ENCODE measurements at regions not wholly inside any gene's neighbourhood (a gene's known extent, or its start where the extent isn't known, plus 50 kb on each side); places are given as distances from the start of the nearest gene placed in this dataset.
"Not testable (repeated sequence)": the region's sequence is repeated elsewhere in the genome, so short reads cannot be mapped to it uniquely, and the experiment has no call there.

GRCh38 chr6:167735084-167735950, 91.4 kb upstream of the AFDN start:
- DNase-seq (ENCODE audit: low read depth in 2 of 2): no peak

GRCh38 chr6:167735951-167736288, 90.8 kb upstream of the AFDN start:
- no peak for DNase-seq (ENCODE audit: low read depth in 2 of 2)

- no peak for DNase-seq (ENCODE audit: low read depth in 2 of 2)
Measured at GRCh38 chr6:167736486-167737204, 90.1 kb upstream of the AFDN start.

DNA sequence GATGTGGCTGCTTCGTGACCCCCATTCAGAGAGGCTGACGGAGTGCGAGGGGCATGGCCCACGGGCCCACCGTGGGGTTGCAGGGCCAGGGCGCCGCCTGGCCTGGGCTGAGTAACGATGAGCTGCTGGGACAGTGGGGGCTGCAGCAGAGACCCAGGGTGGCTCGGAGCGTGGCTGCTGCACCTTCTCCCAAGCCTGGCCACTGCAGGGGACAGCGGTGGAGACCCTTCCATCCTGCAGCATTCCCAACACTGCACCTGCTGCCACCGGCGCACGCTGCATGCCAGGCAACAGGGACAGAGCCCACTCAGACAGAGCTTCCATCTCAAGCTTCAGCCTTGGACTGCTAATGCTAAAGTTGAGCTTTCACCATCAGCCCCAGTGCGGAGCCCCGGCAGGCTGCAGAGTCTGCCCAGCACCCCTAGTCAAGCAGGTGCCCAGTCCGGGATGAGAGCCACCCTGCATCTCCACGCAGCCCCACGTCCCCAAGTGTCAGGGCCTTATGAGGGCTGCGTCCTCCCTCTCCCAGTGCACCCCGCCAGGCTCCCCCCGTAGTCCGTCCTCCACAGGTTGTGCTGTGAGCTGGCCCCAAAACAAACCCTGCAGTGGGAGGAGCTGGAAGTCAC, 89.4 kb upstream of the AFDN start:
- DNase-seq (ENCODE audit: low read depth in 2 of 2): no peak

DNA sequence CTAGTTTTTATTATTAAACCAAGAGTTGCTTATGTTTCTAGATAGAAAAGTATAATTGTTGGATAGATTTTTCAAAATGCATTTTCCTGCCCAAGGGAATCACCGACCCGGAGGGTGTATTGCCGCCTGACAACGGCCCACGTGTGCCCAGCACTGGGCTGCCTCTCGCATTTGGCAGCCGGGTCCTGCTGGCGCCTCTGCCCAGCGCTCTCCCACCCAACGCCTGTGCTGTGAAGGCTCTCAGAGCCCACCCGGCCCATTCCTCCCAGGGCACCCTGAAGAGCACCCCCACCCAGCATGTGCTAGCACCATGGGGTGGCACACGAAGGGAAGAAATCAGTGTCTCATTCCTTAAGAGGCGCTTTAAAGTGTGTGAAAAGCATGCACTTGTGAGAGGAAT, 88.3 kb upstream of the AFDN start:
- no peak for DNase-seq (ENCODE audit: low read depth in 2 of 2)

DNA sequence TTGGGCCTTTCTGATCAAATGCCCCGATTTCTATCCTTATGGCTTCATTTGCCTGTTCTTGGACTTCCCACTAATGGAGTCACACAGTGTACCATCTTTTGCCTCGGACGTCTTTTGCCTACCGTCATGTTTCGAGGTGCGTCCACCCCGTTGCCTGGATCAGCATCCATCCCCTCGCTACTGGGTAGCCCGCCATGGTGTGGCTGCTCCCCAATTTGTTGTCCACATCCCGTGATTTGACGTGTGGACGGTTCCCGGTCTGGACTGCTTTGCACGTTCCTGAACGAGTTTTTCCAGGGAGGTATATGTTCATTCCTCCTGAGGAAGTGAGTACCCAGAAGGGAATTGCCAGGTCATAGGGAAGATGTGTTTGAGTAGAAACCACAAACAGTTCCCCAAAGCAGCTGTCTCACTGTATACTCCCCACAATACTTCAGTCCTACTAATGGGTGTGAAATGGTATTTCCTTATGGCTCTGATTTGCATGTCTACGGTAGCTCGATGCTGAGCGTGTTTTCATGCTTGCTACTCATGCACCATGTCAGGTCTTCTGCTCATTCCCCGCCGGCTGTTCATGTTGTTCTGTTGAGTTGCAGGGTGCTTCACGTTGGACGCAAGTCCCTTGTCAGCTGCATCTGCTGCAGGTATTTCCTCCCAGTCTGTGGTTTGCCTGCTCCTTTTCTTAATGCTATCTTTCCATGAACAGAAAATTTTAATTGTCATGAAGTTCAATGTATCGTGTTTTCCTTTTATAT, 86.8 kb upstream of the AFDN start:
- DNase-seq (ENCODE audit: low read depth in 2 of 2): no peak

- DNase-seq (ENCODE audit: low read depth in 2 of 2): no peak
Measured at GRCh38 chr6:167742719-167743303, 83.9 kb upstream of the AFDN start.

GRCh38 chr6:167744681-167745669, 81.7 kb upstream of the AFDN start:
- DNase-seq (ENCODE audit: low read depth in 2 of 2): no peak

DNA sequence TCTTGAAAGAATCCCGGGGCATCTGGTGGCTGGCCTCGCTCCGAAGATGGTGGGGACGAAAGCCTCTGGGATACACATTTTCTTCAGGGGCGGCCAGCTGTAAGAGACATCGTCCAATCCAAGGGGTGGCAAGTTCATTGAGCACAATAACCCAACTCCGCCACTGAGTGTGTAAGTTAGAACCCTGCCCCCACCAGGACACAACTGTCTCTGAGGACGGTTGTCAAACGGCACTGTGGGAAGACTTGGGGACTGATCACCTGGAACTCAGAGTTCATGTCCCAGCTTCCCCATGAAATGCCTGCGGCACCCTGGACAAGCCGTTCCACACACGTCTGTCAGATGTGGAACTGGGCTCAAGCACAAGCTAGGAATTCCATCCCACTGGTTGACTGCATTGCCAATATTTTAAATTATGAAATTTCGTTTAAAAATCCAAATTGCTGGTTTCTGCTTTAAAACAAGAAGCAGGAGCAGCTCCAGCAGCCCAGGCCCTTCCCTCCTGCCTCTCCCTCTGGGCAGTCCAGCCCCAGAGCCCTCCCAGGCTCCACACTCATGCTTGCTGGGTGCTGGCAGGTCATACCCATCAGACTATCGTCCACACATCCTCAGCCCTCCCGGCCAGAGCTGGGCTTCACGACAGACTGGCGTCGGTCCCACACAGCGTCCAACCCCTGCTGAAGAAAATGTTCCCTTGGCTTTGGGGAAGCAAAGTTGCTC, 80.9 kb upstream of the AFDN start:
- no peak for DNase-seq (ENCODE audit: low read depth in 2 of 2)

DNA sequence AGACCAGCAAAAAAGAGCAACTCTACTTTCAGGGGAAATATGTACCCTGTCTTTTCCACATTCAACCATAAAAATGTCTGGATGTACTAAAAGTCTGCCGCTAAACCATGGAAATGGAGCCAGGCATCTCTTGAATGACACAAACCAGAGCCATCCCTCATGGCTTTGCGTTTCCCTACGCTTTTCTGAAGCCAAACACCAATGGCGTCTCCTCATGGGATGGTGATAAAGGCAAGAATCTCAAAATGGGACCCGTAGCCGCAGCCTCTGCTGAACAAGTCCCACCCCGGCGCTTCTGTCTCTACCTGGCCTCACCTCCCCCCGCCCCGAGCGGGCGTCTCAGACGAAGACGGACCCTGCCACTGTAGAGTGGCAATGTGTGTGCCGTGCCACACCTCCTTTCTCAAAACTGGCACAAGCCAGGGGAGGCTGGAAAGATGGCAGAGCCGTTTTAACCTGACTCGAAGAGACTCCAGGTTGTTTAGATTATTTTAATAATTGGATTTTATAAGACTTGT, 80.3 kb upstream of the AFDN start:
- no peak for DNase-seq (ENCODE audit: low read depth in 2 of 2)

DNA sequence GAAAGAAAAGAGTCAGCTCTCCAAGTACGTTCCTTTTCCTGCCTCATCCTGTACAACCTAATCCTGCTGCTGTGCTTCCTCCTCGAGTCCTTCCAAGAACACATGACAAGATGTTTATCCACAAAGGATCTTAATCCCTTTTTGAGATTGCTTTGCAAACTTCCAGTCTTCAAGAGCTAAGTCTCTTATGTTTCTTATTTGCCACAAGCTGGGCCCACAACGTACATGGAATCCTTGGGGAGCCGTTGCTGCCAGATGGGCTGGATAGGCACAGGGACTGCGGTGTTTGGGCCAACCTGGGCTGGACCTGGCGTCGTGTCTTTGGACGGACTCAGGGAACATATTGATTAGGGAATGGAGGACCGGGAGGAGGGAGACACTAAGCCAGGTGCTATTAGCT, 79.7 kb upstream of the AFDN start:
- no peak for DNase-seq (ENCODE audit: low read depth in 2 of 2)

- no peak for DNase-seq (ENCODE audit: low read depth in 2 of 2)
Measured at GRCh38 chr6:167747645-167748044, 79.1 kb upstream of the AFDN start.

DNA sequence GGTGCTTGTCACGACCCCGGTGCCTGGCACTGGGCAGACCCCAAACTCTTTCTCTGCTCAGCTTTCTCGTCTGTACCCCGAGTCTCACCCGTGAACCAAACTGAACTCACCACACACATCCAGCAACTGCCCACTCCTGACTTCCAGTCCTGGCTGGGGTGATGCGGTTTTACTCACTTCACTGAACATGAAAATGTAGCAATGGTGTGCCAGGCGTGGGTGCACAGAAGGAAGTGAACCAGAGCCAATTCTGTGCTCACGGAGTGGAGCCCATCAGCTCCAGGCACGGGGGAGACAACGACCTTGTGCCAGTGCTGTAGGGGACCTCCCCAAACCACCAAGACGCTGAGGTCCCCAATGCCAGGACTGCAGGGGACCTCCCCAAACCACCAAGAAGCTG, 78.7 kb upstream of the AFDN start:
- DNase-seq (ENCODE audit: low read depth in 2 of 2): no peak

DNA sequence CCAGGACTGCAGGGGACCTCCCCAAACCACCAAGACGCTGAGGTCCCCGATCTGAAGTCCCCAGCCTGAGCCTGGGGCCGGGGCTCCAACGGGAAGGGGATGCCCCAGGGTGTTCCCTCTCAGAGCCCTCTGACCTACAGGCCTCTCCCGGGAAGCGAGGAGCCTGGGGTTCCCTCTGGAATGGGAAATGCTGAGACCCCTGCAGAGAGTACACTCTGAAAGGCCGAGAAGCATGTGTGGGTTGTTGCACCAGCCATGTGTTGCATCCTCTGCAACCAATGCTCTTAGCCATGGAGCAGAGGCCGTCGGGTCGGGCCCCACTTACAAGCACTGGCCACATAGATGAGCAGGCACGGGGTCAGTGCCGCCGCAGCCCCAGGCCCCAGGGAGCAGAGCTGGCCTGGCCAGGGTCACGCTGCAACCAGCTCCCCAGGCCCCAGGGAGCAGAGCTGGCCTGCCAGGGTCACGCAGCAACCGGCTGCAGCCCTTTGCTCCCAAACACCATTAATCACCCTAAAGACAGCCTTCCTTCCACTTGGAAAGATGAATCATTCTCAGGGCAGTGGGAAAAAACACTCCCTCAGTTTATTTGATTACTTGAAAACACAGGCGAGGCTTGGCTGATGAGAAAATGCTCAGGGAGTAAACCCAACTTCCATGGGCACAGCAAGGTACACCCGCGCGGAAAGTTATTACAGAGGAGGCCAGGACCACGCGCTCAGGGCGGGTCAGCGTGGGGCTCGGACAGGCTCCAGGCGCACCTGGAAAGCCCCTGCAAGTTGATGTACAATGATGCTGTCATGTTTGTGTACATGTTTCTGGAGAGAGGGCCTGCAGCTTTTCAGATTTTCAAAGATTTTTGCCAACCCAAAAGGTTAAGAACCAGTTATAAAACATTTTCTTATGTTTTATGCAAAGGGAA, 78.0 kb upstream of the AFDN start:
- no peak for DNase-seq (ENCODE audit: low read depth in 2 of 2)

- DNase-seq (ENCODE audit: low read depth in 2 of 2): no peak
Measured at GRCh38 chr6:167750956-167751358, 75.8 kb upstream of the AFDN start.

GRCh38 chr6:167751579-167752115, 75.1 kb upstream of the AFDN start:
- no peak for DNase-seq (ENCODE audit: low read depth in 2 of 2)

- not testable (repeated sequence) for DNase-seq (ENCODE audit: low read depth in 2 of 2)
Measured at GRCh38 chr6:167753281-167753680, 73.4 kb upstream of the AFDN start.

DNA sequence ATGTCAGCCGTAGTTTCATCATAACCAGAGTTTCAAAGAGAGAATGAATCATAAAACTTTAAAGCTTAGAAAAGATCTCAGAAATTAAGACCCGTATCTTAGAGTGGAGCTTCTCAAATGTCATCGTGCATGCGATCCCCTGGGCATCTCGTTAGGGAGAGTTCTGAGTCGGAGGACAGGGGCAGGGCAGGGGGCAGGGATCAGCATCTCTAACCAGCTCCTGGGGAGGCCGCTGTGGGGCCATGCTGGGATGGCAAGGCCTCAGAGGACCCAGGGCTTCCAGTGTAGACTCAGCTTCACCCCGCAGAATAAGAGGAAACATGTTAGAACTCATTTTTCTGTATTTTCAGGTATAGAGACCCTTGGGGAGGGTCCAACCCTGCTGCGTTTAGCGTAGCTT, 72.0 kb upstream of the AFDN start:
- no peak for DNase-seq (ENCODE audit: low read depth in 2 of 2)
